SH-SY5Y (cell line): ENCODE measurements at regions not wholly inside any gene's neighbourhood (a gene's known extent, or its start where the extent isn't known, plus 50 kb on each side); places are given as distances from the start of the nearest gene placed in this dataset.

Source experiments
- GATA2 ChIP-seq: IDR thresholded peaks from 2 replicates; pipeline ENCODE4 v1.6.1; 2011; ENCODE audit warnings: mild to moderate bottlenecking, low read depth, low read length
- GATA3 ChIP-seq: IDR thresholded peaks from 2 replicates; pipeline ENCODE4 v1.6.1; 2011; ENCODE audit warnings: low read depth, mild to moderate bottlenecking, low read length, moderate library complexity

DNA sequence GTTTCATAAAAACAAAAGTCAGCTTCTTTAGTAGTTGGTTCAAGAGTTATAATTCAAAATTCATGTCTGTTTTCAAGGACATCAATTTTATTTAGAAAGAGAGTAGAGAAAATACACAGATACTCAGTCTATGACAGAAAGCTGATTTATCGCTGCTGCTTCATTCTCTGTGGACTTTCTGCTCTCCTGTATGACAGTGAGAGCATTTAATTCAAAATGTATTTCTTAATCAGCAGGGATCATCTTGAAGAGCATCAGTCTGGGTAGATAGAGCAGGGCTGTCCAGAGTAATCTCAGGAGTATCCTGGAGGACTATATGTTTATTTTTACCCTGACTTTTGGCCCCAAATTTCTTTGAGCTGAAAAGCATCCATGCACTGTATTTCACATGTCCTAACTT lies 1676.7 kb downstream of the REEP3 start:
- no peak for TF ChIP-seq GATA2
- TF ChIP-seq GATA3, result no peak
